PFSK-1 (cell line): ENCODE measurements at regions not wholly inside any gene's neighbourhood (a gene's known extent, or its start where the extent isn't known, plus 50 kb on each side); places are given as distances from the start of the nearest gene placed in this dataset.

Experiments used
- FOXP2 ChIP-seq: optimal IDR thresholded peaks from 2 replicates; pipeline ENCODE3; 2011; ENCODE audit warnings: borderline replicate concordance, control low read depth, inconsistent platforms; ENCODE audit not compliant: insufficient read depth; ENCODE audit errors: extremely low read length, extremely low read depth
- REST ChIP-seq, 2 experiments: IDR thresholded peaks; 2 replicates each; pipeline versions ENCODE4 v1.6.1 to v1.8.0; 2011 to 2012; ENCODE audit warnings: low read depth in 2 of 2, low read length in 2 of 2, control low read depth in 1 of 2, inconsistent platforms in 1 of 2, mild to moderate bottlenecking in 1 of 2, moderate library complexity in 1 of 2; ENCODE audit not compliant: insufficient read depth in 1 of 2
- TAF1 ChIP-seq: IDR thresholded peaks from 2 replicates; pipeline ENCODE4 v1.6.1; 2012; ENCODE audit warnings: low read length, control low read depth, borderline replicate concordance; ENCODE audit not compliant: insufficient read depth

GRCh38 chr9:115625251-115625650 lies 507.3 kb upstream of the TNC start:
- no peak for TF ChIP-seq FOXP2
- TF ChIP-seq TAF1: no peak
- no peak for TF ChIP-seq REST (IDR thresholded peaks at IDR 0.05; ENCODE audit: insufficient read depth in 1 of 2, low read depth in 2 of 2, low read length in 2 of 2)
